ENCODE measurements at regions not wholly inside any gene's neighbourhood (a gene's known extent, or its start where the extent isn't known, plus 50 kb on each side); places are given as distances from the start of the nearest gene placed in this dataset.

GRCh38 chr2:18465979-18466378 lies 94.5 kb downstream of the RDH14 start:
- no peak for DNase-seq

- peak; percentile 17 for DNase-seq
These were observed 95.5 kb downstream of the RDH14 start for GRCh38 chr2:18464913-18465312.

- DNase-seq, result no peak
These were observed 104.4 kb downstream of the RDH14 start for GRCh38 chr2:18456026-18456425.

- DNase-seq, result no peak
These were observed 105.1 kb downstream of the RDH14 start for GRCh38 chr2:18455236-18455862.

- no peak for DNase-seq
These were observed 105.7 kb downstream of the RDH14 start for GRCh38 chr2:18454692-18455235.

GRCh38 chr2:18446715-18447114 lies 113.7 kb downstream of the RDH14 start:
- no peak for DNase-seq

- peak; percentile 80 for DNase-seq
These were observed 114.8 kb downstream of the RDH14 start for GRCh38 chr2:18445433-18446320.

GRCh38 chr2:18444806-18445205 lies 115.6 kb downstream of the RDH14 start:
- DNase-seq, result no peak

- no peak for DNase-seq
These were observed 118.9 kb downstream of the RDH14 start for GRCh38 chr2:18441583-18441982.

GRCh38 chr2:18440777-18441176 lies 119.7 kb downstream of the RDH14 start:
- no peak for DNase-seq

- DNase-seq, result no peak
These were observed 120.3 kb downstream of the RDH14 start for GRCh38 chr2:18440141-18440661.

GRCh38 chr2:18439716-18440115 lies 120.7 kb downstream of the RDH14 start:
- no peak for DNase-seq

GRCh38 chr2:18437909-18438308 lies 122.5 kb downstream of the RDH14 start:
- no peak for DNase-seq

- peak; percentile 89 for DNase-seq
These were observed 123.9 kb downstream of the RDH14 start for GRCh38 chr2:18436503-18437005.

- peak; percentile 78 for DNase-seq
These were observed 124.9 kb downstream of the RDH14 start for GRCh38 chr2:18435426-18436037.

GRCh38 chr2:18433872-18434271 lies 126.6 kb downstream of the RDH14 start:
- no peak for DNase-seq

- peak; percentile 19 for DNase-seq
These were observed 127.5 kb downstream of the RDH14 start for GRCh38 chr2:18432999-18433398.

GRCh38 chr2:18430996-18431748 lies 129.3 kb downstream of the RDH14 start:
- no peak for DNase-seq

- DNase-seq, result no peak
These were observed 131.9 kb downstream of the RDH14 start for GRCh38 chr2:18428516-18428915.

- DNase-seq, result peak; percentile 56
These were observed 132.7 kb downstream of the RDH14 start for GRCh38 chr2:18427762-18428161.

GRCh38 chr2:18426174-18426573 lies 134.3 kb downstream of the RDH14 start:
- DNase-seq, result no peak

- peak; percentile 39 for DNase-seq
These were observed 135.2 kb downstream of the RDH14 start for GRCh38 chr2:18425210-18425703.
